HG03571 (cell line): ENCODE measurements at regions not wholly inside any gene's neighbourhood (a gene's known extent, or its start where the extent isn't known, plus 50 kb on each side); places are given as distances from the start of the nearest gene placed in this dataset.
A peak's percentile ranks its signal among the peaks of the same experiment; 100 is the strongest.

Experiments used
- ATAC-seq: cut with Tn5 transposase; IDR thresholded peaks from one replicate; pipeline ENCODE4 v1.9.1; 2021; ENCODE audit not compliant: unreplicated experiment

DNA sequence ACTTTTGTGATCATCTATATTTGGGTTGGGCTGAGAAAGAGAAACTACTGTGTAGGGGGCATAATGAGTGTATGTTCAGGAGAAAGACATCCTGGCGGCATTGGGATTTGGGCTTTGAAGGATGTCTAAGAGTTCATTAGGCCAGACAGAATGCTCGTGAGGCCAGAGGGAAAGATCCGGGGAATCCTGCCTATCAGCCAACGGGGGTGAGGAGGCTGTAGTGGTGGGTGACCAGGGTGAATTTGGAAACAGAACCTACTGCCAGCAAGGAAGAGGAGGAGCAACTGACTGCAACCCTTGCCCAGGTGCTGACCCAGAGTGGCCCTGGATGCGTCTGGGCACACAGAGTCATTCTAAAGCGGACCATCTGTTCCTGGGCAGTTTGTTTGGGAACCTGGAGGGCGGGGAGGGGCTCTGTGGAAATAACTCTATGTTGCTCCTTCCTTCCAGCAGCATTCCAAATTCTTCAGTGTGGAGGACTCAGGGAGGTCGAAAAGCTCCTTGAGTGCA, 56.9 kb upstream of the ECE1 start:
- ATAC-seq, result no peak

- ATAC-seq, result no peak
Observed at GRCh38 chr1:21346365-21347071, 56.3 kb upstream of the ECE1 start.

DNA sequence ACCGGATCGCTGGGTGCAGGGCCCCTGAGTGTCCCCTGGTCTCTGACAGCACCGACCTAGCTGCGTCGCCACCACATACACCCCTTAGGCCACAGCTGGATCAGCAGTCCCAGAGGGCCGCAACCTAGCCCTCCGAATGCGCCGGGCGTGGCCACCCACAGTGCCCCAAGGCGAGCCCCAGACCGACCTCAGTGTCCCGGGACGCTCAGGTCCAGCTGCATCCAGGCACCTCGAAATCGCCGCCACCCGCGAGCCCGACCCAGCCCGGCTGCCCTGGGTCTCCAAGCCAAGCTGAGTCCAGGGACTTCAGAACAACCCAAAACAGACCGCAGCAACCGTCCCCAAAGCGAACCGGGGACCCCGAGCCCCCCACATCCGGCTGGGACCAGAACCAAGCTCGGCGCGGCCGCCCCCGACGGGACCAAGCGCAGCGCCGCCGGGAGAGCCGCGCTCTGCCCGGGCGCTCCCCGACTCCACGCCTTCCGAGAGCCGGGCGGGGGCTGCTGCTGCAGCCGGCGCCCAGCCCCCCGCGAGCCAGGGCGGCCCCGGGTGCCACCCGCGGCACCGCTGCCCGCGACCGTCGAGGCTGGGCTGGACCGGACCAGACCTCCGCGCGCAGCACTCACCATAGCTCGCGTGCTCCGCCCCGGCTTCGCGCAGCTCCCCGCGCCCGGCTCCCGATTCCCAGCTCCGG, 54.6 kb upstream of the ECE1 start:
- ATAC-seq, result peak; percentile 25

GRCh38 chr1:21344098-21344749, 54.0 kb upstream of the ECE1 start:
- no peak for ATAC-seq

DNA sequence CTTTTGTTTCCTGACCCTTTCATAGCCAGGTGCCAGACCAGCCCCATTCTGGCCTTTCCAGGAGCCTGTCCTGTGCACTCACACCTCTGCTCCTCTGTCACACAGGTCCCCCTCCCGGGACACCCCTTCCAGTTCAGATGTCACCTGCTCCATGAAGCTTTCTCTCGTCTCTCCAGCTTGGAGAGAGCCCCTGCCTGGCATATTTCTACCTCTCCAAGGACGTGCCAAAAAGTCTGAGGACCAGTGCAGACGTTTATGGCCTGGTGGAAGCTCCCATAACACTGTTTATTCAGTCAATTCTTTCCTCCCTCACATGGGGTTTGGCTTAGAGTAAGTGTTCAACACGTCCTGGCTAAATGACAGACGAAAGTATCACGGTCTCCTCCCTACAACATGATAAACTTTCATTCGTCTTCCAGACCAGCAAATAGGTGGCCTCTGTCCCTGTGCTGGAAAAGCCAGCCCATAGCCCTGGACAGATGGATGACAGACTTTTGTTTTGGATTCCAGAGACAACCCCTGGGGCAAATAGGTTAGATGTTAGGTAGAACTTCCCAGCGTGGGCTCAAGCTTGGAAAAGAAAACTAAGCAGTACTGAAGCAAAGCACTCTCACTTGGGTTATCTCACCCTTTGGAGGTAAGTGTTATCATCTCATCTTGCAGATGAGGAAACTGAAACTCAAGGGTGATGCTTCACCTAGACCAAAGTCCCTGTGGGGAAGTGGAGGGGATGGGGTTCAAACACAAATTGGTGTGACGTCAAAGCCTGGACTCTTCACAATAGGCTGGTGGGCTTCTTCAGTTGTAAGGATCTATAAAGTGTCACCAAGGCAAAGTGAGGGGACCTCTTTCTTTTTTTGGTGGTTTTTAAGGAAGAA, 52.9 kb upstream of the ECE1 start:
- no peak for ATAC-seq

DNA sequence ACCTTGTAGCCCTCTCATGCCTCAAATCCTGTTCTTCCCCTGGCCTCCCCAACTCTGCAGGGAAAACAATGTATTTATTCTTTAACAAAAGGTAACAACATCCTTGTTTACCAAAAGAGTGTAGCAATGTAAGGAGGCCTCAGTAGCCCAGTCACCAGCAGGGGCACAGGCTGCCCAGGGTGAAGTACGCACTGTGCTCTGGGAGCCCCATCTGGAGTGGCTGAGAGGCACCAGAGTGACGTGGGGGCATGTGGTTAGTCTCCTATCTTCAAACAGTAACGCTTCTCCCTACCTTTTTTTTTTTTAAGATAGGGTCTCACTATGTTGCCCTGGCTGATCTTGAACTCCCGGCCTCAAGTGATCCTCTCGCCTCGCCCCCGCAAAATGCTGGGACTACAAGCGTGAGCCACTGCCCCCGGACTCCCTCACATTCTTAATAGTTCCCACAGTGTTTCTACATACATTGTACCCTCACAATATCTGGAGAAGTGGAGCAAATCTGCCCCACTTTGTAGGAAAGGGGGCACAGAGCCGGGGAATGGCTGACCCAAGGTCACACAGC, 51.3 kb upstream of the ECE1 start:
- no peak for ATAC-seq

- no peak for ATAC-seq
Observed at GRCh38 chr1:21341022-21341421, 50.8 kb upstream of the ECE1 start.

- ATAC-seq, result no peak
Observed at GRCh38 chr1:21340230-21340945, 50.1 kb upstream of the ECE1 start.
